ENCODE measurements at regions not wholly inside any gene's neighbourhood (a gene's known extent, or its start where the extent isn't known, plus 50 kb on each side); places are given as distances from the start of the nearest gene placed in this dataset.

GRCh38 chr17:52754838-52755237 is 596.3 kb upstream of the CA10 start:
- no peak for DNase-seq (ENCODE audit: low read depth)
- no peak overlapping the region for H3K4me3 ChIP-seq (ENCODE audit: low read depth, low read length)
- TF ChIP-seq CTCF (conservative IDR thresholded peaks at IDR 0.05; ENCODE audit: low read depth, low read length), result no peak

GRCh38 chr17:52751051-52751450 is 592.5 kb upstream of the CA10 start:
- no peak overlapping the region for H3K4me3 ChIP-seq (ENCODE audit: low read depth, low read length)
- no peak for DNase-seq (ENCODE audit: low read depth)
- no peak for TF ChIP-seq CTCF (conservative IDR thresholded peaks at IDR 0.05; ENCODE audit: low read depth, low read length)

GRCh38 chr17:52744179-52744578 is 585.7 kb upstream of the CA10 start:
- no peak for TF ChIP-seq CTCF (conservative IDR thresholded peaks at IDR 0.05; ENCODE audit: low read depth, low read length)
- H3K4me3 ChIP-seq (ENCODE audit: low read depth, low read length), result no peak overlapping the region
- no peak for DNase-seq (ENCODE audit: low read depth)

- no peak for TF ChIP-seq CTCF (conservative IDR thresholded peaks at IDR 0.05; ENCODE audit: low read depth, low read length)
- no peak overlapping the region for H3K4me3 ChIP-seq (ENCODE audit: low read depth, low read length)
- DNase-seq (ENCODE audit: low read depth), result no peak
Measured at GRCh38 chr17:52740006-52740405, 581.5 kb upstream of the CA10 start.

GRCh38 chr17:52738791-52739190 is 580.3 kb upstream of the CA10 start:
- no peak overlapping the region for H3K4me3 ChIP-seq (ENCODE audit: low read depth, low read length)
- TF ChIP-seq CTCF (conservative IDR thresholded peaks at IDR 0.05; ENCODE audit: low read depth, low read length), result no peak
- DNase-seq (ENCODE audit: low read depth), result no peak

- TF ChIP-seq CTCF (conservative IDR thresholded peaks at IDR 0.05; ENCODE audit: low read depth, low read length), result no peak
- DNase-seq (ENCODE audit: low read depth), result no peak
- no peak overlapping the region for H3K4me3 ChIP-seq (ENCODE audit: low read depth, low read length)
Measured at GRCh38 chr17:52737071-52737470, 578.6 kb upstream of the CA10 start.

- TF ChIP-seq CTCF (conservative IDR thresholded peaks at IDR 0.05; ENCODE audit: low read depth, low read length), result no peak
- no peak for DNase-seq (ENCODE audit: low read depth)
Measured at GRCh38 chr17:52732841-52733240, 574.3 kb upstream of the CA10 start.

More at GRCh38 chr17:52732841-52733240, 574.3 kb upstream of the CA10 start:
- no peak overlapping the region for H3K4me3 ChIP-seq (ENCODE audit: low read depth, low read length)
